Activated CD4-positive, alpha-beta T cell treated with anti-CD3 and anti-CD28 coated beads for 48 hours (primary cell): ENCODE measurements at regions not wholly inside any gene's neighbourhood (a gene's known extent, or its start where the extent isn't known, plus 50 kb on each side); places are given as distances from the start of the nearest gene placed in this dataset.

Experiments
- DNase-seq: peaks from one replicate; pipeline ENCODE4 v3.0.0-alpha.2; 2020

DNA sequence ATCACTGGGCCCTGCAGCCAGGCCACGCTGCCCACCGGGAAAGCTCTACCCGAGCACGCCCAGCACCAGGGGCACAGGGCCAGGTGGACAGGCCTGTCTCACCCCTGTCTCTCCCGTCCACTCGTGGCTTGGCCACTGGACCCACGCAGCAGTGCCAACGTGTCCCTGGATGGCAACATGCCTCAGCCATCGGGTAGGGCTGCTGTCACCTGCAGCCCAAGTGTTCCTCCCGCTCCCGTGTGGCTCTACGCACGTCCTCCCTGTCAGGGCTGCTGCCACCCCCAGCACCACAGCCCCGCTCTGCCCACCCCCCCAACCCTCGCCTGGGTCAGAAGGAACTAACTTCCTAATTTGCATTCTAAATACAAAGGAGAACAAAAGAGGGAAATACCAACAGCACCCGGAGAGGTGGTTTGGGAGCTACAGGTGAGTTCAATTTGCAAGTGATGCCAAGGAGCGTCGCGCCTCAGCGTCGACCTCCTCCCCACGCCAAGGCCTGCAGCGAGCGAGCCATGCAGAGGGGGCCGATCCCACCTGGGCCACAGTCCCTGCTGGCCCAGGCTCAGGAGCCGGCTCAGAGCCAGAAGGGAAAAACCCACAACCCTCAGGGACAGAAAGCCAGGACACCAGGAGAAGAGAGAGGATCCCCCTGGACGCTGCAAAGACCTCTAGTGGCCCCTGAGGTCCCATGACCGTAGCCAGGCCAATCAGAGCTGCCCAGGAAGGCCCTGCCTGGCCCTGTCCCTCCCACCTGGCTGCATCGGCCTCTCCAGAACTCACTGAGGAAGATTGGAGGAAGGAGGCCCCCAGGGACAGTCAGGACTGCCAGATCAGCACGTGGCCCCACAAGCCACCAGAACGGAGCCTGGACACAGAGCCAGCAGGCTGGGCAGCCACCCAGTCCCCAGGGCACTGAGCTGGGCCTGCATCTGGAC, 128.4 kb upstream of the SPACA7 start:
- DNase-seq: no peak

DNA sequence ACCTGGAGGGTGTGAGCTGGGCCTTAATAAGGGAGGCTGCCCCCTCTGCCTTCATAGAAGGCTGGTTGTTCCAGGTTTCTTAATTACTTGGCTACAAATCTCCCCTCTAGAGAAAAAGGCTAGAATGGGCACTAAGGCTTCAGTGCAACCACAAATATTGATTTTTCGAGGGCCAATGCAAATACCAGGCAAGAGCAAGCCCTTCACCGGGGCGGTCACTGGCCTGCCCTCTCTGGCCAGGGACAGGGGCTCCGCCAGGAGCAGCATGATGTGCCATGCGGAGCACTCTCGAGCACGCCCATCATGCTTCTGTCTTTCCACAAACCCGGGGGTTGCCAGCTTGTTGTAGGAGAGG, 127.8 kb upstream of the SPACA7 start:
- DNase-seq: no peak

DNA sequence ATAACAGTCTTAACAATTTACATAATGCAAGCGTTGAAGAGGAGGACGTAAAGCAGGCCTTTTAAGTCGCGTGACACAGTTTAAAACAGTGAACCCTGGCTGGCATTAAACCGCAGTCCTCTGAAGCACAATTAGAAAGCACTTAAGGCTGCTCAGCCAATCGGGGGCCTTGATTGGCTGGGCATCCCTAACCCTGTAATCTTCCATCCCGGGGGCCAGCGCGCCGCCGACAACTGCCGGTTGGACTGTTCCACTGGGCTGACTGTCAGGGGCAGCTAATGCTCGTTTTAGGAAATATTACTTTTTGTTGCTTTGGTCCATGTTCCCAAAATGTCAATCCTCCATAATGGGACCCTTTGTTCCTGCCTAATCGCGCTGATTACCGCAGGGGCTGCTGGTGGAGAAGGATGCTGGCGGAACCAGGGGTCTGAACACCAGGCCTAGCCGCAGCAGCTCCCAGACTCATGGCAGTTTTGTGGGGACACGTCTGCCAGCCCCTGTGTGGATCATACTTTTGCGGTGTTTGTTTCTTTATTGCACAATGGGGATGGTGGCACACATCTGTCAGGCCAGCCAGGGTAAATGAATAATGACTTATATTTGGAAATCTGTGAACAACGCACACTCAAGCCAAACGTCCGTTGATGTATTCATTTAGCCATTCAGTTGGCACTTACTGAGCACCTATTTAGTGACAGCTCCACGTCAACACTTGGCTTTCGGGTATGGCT, 127.1 kb upstream of the SPACA7 start:
- no peak for DNase-seq

DNA sequence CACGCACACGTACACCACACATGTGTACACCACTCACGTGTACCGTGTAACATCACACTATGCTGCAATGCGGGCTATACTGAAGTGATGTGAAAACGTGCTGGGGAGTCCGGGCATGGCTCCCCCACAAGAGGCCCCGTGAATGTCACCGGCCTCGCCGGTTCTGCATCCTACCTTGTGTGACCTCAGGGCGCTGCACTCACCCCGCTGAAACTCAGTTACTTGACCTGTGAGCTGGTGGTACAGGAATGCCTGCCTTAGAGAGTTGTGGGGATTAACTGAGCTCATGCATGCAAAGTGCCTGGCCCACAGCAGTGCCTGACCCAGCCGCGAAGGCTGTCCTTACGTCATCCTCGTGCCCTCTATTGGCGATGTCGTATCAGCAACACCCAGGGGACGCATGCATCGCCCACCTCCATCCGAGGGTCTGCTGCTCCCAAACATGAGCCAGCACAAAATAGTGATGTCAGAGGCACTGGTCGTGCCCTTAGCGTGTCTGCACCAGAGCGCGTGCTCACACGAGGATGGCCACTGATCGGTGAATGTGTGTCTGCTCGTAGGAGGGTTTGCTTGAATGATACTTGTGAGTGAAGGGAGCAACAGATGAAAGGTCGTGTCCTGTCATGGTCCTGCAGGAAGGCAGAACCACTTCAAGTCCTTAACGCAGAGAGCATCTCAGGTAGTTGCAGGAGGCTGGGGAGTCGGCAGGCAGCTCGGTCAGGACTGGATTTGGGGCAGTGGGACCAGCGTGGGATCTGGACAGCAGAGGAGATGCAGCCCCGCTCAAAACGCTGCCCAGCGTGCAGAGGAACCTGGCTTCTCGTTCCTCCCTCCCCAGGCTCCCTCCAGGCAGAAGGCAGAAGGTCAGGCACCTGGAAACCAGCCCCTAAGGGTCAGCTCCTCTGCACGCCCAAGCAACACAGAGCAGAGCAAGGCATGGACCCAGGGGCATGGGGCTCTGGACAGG, 126.2 kb upstream of the SPACA7 start:
- no peak for DNase-seq

DNA sequence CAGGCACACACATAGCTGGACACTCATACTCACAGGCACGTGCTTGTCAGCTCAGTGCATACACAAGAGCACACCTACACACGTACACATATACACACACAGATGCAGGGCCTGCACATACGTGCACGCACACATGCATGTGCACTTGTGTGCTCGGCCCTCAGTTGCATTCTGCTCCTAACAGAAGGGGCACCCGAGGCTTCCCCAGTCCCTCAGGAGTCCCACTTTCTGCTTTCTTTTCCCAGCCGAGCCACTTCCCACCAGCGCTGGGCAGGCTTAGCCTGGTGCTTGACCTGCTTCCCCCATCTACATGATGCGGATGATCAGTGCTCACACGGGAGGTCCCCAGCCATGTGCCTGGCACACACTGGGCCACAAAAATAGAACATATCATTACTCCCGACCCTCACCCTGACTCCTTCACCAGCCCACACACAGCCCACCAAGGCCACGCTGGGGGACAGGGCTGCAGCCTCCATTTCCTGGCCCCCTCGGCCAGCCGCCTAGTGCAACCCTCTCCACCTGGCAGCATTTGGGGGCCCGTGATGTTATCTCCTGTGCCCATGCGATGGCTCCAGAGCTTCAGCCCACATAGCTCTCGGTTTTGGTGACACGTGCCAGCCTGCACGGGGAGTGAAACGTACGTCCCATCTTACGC, 125.2 kb upstream of the SPACA7 start:
- DNase-seq: no peak

DNA sequence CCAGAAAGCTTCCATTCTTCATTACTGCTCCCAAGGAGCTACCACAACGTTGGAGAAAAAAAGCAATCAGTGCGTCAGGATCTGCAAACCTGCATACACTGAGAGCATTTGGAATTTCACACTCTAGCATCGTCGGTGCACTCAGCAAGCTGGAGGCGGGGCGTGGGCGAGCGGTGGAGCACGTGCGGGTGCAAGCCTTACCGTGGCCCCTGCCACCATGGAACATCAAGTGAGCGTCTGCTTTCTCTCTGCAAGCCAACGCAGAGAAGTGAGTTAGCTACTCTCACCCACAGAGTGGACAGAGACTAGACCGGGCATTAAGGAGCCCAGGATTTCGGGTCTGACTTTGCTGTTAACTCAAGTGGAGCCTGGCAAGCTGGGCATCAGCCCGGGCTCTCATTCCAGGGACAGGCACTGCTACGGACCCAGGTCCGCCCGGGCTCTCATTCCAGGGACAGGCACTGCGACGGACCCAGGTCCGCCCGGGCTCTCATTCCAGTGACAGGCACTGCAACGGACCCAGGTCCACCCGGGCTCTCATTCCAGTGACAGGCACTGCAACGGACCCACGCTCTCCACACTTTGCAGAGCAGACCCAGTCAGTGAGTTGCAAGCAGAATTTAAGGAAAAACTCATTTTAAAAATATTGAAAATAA, 124.1 kb upstream of the SPACA7 start:
- DNase-seq: no peak

DNA sequence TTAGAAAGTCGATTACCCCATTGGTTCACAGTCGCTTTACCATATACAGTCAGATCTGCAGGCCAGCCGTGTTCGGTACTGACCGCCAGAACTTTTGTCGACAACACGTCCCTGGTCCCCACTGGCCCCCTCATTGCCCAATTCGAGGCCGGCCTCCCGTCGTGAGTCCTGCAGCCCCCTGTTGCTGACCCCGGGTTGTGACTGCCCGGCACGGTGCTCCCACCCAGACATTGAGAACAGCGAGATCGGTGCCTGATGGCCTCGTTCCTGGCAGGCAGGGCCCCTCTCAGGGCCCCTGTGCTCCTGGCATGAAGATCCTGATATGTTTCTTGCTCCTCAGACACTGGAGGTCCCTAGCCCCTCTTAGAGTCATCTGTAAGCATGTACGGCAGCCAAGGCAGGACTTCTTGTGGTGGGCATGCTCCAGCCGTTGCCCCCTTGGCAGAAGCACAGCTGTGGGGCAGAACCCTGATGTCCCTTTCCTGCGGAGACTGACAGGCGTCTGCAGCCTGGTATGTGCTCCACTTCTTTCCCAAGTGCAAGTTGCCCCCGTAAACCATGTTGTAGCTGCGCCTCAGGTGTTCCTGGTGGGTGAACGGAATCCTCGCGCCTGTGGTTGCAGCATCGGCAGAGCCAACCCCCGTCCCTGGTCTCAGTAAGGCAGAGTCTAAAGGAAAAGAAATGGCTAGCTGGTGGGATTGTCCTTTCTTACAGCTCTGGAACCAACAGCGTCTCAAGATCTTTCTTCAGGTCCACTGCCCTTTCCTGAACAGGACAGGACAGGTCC, 123.2 kb upstream of the SPACA7 start:
- no peak for DNase-seq

DNA sequence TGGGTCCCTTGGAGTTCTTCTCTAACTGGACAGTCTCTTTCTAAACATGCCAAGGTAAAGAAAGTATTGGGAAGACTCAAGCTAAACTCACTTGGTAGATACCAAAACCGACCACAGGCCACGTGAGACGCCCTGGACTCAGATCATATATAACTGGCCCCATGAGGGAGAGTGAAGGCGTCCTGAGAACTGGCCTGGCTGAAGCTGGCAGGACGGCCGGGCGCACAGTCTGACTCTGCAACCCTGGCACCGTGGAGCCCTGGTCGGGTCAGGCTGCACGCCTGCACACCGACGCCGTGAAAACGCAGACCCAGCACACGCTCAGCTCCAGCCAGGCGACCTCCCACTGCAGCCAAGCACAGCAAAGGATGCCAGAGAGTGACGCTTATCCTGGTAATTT, 122.5 kb upstream of the SPACA7 start:
- no peak for DNase-seq

DNA sequence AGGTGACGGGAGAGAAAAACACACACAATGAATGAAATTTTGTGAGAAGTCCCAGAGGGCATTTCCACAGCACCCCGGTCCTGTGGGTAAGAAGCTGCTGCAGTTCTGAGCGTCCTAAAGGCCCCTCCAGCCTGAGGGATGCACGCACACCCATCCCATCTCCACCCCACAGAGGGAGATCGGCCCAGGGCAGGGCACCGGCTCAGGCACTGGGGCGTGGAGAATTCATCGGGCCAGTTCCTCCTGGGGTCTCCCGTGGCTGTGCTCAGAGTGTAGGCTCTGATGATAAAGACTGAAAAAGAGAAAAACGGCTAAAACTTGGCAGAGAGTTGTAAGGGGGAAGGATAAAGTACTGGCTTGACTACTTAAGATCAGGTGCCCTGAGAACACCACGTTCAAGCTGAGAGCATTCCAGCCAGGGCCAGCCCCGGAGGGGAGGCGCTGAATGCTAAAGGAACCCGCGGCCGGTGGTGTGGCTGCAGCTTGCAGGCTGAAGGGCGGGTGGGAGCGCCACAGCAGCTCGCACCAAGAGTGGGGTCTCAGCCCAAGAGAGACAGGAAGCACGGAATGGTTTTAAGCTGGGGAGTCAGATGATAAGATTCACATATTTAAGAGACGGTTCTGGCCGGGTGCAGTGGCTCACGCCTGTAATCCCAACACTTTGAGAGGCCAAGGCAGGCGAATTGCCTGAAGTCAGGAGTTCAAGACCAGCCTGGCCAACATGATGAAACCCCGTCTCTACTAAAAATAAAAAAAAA, 121.9 kb upstream of the SPACA7 start:
- DNase-seq: no peak

DNA sequence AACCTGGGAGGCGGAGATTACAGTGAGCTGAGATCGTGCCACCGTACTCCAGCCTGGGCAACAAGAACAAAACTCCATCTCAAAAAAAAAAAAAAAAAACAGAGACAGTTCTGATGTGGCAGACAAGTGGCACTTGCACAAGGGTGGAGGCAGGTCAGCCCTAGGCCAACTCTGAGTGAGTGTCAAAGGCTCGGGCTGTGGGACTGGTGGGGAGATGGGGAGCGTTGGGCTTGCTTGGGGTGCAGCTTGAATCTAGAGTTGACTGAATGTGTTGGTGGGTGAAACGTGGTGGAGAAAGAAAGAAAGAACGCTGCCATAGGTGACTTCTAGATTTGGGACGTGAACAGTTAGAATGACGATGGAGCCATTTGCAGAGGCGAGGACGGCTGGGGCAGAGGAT, 121.3 kb upstream of the SPACA7 start:
- no peak for DNase-seq

DNA sequence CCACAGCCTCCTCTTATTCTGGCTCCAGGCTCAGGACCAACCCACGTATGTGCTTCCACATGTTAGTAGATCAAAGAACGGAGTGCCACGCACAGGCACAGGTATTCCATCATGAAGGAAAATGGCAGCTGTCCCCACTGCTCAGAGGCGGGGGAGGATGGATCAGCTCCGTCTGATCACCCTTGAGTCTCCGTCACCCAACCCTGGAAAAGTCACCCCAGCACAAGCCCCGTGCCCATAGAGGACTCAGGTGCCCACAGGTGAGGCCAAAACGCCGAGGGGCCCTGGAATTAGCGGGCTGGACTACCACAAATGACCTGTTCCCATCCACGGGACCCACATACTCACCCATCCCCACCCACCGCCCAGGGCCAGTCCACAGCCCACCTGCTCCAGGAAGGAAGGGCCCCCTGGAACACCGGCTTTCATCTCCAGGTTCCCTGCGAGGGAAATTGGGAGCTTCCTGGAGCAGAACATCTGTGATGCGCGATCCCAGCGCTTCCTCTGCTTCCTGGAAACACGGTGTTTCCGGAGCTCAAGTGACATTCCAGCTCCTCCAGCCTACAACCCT, 120.5 kb upstream of the SPACA7 start:
- DNase-seq: no peak

DNA sequence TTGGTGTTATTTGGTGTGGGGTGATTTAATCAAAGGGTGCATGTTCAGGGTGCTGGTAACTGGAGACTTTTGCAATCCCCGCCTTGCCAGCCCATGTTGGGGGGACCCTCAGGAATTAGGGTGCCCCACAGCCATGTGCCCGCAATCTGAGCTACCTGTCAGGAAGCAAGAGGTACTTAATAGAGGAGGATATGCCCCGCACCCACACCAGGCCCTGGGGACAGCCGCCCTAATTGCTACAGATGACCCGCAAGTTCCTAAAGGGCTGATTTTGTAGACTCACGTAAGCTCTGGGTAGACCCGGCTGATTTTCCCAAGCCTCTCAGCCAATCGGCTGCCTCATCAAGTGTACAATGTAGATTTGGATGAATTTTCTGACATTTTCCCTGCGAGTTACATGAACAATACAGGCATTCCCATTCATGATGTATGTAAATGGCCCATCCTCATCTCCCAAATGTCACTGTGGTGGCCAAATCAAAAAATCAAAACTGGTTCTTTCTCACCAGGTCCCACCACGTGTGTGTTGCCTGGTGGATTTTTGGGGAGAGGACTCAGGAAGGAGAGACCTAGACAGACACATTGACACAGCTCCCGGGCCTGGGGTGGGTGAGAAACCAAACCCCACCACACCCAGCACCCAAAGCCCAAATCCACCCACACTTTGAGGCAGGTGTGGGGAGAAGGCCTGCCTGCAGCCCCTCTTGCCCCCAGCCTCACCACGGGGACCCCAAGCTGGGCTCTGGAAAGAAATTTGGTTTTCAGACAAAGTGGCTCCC, 119.2 kb upstream of the SPACA7 start:
- no peak for DNase-seq

DNA sequence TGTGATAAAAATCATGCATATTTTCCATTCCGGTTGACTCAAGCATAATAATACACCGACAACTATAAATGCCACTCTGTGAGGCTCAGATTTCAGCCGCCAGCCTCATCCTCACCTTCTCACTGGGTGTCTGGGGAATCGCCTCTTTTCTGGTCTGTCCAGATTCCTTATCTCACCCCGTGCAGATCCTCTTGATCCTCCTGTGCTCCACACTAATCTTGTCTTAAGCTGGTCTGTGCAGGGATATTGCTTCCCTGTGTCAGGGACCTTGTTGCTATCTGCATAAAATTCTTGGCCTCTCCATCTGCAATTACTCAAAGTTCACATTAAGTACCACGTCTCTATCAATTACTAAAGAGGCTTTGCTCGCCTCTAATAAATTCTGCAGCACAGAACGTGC, 116.6 kb upstream of the SPACA7 start:
- DNase-seq: no peak

DNA sequence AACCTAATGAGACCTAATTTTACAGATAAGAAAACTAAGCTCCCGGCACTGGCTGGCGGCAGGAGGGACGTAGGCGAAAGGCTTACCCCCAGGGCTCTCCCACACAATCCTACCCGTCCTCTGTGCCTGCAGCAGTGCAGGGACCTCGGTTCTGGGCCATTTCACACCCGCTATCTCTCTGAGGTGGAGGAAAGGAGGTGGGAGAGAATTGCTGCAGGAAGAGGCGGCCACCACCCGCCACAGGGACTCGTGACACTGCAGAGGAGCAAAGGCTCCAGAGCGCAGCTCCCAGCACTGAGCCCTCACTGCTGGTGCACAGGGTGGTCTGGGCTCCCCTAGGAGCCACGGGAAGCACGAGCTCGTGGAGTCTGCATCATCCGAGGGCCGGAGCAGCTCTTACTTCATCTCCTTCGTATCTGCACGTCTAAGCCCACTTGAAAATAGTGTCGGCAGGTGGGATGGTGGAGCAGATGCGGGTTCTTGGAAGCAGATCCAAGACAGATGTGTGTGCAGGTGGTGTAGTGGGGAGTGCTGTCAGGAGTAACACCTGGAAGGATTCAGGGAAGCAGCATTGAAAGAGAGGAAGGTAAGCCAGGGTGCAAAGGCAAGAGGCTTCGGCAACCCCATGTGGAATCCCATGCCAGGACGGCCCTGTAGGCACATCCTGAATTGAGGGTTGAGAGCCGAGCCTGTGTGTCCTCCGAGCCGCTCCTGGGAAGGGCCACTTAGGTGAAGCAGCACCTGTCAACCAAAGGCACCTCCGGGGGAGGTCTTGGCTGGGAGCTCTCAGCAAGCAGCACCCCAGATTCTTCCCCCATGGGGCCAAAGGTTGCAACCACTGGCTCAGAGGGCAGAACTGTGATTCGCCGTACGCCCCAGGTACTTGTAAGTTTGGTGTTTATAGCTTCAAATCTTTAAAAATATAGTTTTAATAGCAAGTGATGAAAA, 115.8 kb upstream of the SPACA7 start:
- DNase-seq: no peak

DNA sequence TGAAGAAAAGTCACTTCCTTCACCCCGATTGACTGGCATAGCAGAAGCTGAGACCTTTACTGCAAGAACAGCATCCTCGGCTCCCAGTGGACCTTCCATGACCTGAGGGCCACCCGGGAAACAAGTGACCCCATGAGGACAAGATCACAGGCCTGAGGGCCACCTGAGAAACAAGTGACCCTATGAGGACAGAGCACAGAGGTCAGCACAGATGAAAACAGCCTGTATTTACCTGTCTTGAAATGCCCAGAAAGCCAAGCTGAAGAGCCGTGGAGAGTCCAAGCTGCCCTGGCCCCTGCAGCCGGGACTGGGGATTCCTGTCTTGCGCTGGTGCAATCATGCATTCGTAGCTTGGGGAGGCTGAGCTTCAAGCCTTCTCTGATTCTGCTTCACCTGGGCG, 114.2 kb upstream of the SPACA7 start:
- DNase-seq: no peak

DNA sequence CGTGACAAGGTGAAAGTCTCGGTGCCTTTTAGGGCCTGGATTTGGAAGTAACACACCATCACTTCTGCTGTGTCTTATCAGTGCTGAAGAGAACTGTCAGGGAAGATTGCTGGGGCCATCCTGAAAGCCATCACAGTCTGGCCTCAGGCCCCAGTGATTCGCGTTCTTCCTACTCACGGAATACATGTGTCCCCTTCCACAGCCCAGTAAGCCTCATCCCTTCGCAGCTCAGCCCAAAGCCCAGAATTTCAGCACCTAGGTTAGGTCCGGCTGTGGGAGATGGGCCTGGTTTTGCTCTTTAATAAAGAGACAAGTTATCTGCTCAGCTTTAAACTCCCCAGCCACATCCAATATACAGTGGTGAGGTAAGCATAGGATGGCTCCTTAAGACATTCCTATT, 113.0 kb upstream of the SPACA7 start:
- no peak for DNase-seq

DNA sequence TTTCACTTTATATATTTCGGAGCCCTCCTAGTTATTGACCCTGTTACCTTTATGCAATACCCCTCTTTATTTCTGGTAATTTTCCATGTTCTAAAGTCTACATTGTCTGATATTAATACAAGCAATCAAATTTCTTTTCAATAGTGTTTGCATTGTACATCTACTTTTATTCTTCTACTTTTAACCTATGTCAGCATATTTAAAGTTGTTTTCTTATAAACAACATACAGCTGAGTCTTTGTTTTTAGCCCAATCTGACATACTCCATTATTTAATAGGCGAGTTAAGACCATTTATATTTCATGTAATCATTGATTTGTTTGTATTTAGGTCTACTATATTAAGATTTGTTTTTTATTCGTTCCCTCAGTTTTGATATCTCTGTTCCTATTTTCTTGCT, 108.5 kb upstream of the SPACA7 start:
- DNase-seq: no peak

DNA sequence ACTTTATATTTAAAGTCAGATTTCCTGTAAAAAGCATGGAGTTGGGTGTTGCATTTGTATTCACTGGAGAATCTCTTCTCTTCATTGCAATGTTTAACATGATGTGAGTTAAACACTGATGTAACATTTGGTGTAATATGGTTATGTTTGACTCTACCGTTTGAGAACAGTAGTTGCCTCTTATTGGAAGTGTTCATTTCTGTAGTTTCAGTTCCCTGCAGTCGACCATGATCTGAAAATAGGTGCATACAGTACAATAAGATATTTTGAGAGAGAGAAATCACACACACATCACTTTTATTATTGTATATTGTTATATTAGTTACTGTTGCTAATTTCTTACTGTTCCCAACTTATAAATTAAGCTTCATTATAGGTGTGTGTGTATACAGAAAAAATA, 105.2 kb upstream of the SPACA7 start:
- no peak for DNase-seq
